Hematopoietic multipotent progenitor cell treated with erythropoietin and hydrocortisone succinate and interleukin-3 and kit ligand, for 4 days (in vitro differentiated cells): ENCODE measurements at regions not wholly inside any gene's neighbourhood (a gene's known extent, or its start where the extent isn't known, plus 50 kb on each side); places are given as distances from the start of the nearest gene placed in this dataset.
"Not testable (repeated sequence)": the region's sequence is repeated elsewhere in the genome, so short reads cannot be mapped to it uniquely, and the experiment has no call there.

Experiments
- DNase-seq: peaks from one replicate; pipeline ENCODE4 v3.0.0-alpha.2; 2015

DNA sequence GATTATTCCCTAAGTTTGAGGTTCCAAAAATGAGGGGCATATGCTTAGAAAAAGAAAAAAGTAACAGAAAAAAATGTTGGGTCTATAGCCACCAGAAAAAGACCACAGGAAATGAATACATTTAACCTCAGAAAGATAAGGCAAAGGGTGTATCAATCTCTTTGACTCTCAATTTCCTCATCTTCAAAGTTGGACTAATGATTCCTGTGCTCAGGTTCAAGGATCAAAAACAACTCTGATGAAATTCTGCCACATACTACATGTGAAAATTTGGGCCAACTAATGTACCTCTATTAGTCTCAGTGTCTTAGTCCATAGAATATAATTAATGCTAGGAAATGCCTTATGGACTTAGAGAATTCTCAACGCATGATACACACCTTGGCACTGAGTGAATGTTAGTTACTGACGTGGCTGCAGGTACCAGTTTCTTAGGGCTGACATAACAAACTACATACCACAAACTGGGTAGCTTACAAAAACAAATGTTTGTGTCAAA lies 257.7 kb downstream of the ANKRD50 start:
- DNase-seq, result peak; percentile 17

DNA sequence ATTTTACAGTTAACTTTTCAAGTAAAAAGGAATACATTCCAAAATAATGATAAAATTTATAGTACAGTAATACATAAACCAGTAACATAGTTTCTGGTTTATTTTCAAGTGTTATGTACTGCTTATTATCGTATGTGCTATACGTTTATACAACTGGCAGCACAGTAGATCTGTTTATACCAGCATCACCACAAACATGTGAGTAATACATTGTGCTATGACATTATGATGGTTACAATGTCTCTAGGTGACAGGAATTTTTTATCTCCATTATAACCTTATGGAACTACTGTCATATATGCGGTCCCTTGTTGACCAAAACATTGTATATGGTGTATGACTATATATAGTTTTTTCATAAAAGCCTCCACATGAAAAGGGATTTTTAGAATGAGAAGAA lies 256.9 kb downstream of the ANKRD50 start:
- DNase-seq, result no peak

DNA sequence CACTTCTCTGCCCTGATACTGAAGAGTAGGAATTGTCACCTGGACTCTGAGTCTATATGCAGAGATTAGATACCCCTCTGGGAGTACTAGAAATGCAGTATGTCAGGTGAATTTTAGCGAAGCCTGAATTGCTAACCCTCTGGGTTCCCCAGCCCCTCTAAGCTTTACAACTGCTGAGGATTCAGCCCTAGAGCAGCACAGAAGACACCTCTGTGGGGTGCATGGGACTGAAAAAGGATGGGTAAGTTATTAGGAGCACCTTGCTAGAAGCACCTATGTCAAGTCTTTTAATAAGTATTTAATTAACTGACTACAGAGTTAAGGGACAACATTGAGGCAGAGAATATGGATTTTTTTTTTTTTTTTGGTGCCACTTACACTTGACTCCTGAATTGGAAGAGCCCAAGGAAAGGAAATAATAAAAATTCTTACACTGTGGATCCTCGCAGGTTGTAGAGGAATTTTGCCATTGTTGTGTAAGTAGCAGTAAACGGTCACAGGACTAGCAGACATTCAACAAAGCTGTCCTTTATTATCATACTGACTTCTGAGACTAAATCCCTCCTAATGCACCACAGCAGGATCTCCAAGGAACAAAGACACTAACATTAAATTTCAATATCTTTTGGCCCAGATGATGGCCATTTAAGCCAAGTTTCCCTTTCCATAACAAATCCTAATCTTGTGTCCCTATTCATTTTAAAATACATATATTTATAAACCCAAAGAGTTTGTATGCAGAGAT lies 253.2 kb downstream of the ANKRD50 start:
- no peak for DNase-seq

- no peak for DNase-seq
Observed at GRCh38 chr4:124459941-124460310, 252.6 kb downstream of the ANKRD50 start.

DNA sequence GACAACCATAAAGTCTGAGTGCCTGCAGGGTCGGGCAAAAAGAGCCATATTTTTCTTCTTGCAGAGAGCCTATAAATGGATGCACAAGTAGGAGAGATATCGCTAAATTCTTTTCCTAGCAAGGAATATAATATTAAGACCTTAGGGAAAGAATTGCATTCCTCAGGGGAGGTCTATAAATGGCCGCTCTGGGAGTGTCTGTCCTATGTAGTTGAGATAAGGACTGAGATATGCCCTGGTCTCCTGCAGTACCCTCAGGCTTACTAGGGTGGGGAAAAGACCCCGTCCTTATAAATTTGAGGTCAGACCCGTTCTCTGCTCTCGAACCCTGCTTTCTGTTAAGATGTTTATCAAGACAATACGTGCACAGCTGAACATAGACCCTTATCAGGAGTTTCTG lies 250.9 kb downstream of the ANKRD50 start:
- not testable (repeated sequence) for DNase-seq

- no peak for DNase-seq
Observed at GRCh38 chr4:124462954-124463828, 249.3 kb downstream of the ANKRD50 start.

- DNase-seq, result no peak
Observed at GRCh38 chr4:124464836-124465235, 247.7 kb downstream of the ANKRD50 start.

DNA sequence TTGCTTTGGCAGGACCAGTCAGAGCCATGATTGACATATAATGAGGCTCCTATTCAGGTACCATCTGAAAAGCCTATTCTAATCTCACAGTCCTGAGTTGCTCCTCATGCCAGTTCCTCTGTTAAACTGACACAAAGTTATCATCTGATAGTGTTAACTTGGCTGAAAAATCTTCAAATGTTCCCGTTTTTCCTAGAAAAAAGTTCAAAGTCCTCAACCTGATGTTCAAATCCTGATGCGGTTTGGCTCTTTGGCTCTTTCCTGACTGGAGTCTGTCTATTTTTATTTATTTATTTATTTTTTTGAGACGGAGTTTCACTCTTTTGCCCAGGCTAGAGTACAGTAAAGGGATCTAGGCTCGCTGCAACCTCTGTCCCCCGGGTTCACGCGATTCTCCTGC lies 244.2 kb downstream of the ANKRD50 start:
- DNase-seq, result no peak

DNA sequence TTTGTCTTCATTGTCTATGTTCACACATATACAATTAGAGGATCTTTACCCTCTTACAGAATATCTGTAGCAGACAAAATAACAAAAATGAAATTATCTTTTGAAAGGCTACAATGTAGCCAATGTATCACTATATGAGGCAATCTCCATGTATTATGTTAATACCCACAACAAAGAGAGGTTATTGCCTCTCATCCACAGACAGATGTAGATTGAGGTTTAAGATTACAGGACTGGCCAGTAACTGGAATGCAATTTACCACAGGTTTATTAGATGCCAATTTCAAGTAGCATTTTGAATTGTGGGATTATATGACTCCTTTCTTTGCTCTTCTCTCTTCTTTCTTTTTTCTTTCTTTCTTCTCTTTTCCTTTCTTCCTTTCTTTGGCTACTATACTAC lies 242.6 kb downstream of the ANKRD50 start:
- DNase-seq, result no peak

GRCh38 chr4:124478470-124478869 lies 234.1 kb downstream of the ANKRD50 start:
- no peak for DNase-seq

GRCh38 chr4:124480061-124480460 lies 232.5 kb downstream of the ANKRD50 start:
- DNase-seq, result no peak

- DNase-seq, result no peak
Observed at GRCh38 chr4:124481123-124481522, 231.4 kb downstream of the ANKRD50 start.

GRCh38 chr4:124483048-124483906 lies 229.3 kb downstream of the ANKRD50 start:
- no peak for DNase-seq

DNA sequence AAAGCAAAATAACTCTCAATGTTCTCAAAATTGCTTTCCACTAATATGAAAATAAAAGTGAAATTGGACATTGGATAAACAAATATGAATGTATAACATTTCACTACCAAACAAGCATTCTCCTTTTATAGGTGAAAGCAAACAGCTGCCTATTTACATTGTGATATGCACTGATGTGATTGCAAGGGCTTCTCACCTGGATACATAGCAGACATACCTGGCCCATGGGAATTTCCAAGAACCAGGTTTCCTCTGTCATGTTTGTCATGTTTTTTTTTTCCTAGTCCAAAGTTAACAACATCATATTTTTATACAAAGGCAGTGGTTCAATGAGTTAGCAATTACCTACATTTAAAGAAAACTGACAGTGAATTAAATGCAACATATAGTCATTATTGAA lies 228.5 kb downstream of the ANKRD50 start:
- DNase-seq, result no peak

DNA sequence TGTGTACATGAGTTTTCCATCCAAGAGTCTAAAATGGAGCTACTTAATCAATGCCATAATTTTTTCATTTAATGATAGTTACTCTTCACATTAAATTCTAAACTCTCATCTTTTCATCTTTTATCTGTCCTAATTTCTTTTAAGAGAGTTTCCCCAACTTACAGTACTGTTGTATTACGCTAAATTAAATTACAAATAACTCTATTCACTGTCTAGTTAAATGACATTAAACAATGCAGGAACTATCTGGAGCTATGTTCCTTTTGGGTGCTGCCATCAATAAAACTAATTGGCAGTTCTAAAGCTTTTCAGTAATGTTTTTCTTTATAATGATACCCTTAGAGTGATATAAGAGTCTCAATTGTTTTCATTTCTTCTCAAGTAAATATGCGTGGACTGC lies 227.6 kb downstream of the ANKRD50 start:
- DNase-seq, result no peak

GRCh38 chr4:124486423-124486822 lies 226.1 kb downstream of the ANKRD50 start:
- DNase-seq, result no peak

DNA sequence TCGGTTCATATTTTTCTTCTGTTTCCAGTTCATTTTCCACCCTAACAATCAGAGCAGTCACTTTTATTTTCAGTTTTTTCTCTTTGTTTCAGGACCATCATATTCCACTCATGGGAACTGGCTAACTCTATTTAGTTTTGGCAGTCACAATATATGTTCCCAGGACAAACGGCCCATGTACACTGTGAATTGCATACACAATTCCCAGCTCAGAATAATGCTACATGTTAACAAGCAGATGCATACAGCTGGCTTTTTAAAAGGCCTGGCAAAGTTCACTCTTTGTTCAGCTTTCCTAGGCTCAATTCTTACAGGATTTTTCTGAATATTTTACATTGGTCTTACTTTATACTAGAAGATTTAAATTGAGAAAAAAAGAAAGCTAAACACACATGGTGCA lies 224.9 kb downstream of the ANKRD50 start:
- no peak for DNase-seq

DNA sequence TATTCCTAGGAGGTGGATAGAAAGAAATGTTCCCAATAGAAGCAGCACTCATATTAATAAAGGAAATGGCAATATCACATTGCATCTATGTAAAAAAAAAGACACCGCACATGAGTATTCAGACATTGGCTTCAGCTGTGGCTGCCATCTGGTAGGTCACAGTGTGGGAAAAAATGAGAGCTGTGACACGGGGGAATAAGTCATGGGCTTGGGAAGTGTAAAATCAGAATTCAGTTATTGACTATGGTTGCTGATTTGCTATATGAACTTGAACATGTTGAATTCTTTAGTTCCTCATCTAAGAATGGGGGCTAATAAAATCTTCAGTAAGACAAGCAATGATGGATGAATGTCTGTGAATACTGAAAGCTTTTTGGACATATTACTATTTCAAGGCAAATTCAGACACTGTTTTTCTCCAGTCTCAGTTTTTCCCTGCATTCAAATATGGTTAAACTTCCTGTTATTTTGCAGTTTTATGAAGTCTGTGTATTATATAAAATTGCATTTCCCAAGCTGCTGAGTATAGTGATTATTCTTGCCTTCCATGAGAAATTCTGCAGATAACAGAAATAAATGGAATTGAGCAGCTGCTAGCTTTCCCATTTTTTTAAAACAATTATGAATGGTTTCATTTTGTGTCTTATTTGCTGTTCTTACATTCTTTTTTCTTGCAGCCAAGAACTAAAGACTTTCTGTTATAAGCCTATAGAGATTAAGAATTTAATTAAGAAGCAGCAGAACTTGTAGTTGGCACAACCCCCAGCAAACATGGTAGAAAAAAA lies 221.0 kb downstream of the ANKRD50 start:
- no peak for DNase-seq

DNA sequence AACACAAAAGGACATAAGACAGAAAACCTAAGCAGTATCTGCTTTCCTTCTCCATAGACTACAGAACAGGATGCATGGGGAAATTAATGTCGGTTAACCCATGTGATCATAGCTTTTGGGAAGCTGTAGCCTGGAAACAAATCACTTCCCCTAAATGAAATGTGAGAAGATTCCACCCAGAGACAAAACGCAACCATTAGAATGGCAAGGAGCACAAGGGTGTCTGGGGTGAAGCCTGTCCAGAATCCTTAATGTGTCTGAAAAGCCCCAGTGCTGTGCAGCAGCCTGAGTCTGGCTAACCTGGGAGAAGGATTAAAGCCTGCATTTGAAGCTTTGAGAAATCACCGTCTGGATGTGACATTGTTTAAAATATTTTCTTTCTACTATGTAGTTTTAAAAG lies 213.3 kb downstream of the ANKRD50 start:
- DNase-seq, result no peak

DNA sequence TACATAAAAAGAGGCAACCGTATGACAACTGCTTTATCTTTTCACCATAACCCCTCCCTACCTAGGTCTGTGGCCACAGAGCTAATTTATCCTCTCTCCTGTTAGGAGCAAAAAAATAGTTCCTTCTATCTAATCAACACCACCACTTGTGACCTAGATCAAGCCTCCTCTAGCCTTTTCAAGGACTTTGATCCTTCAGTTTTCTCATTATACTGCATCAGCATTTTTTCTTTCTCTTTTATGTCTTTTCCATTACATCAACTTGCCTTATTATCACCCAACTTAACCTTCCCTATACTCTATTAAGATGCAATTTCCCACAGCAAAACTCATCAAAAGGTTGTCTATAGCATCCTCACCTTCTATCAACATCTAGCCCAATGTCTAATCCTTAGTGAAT lies 211.0 kb downstream of the ANKRD50 start:
- DNase-seq, result no peak

- DNase-seq, result no peak
Observed at GRCh38 chr4:124504431-124504830, 208.1 kb downstream of the ANKRD50 start.

- no peak for DNase-seq
Observed at GRCh38 chr4:124505211-124505610, 207.3 kb downstream of the ANKRD50 start.
